MM.1S (cell line): ENCODE measurements at regions not wholly inside any gene's neighbourhood (a gene's known extent, or its start where the extent isn't known, plus 50 kb on each side); places are given as distances from the start of the nearest gene placed in this dataset.

ENCODE experiments used
- CTCF ChIP-seq: fragments of 300-600 bp; sonication (generic); IDR thresholded peaks from 2 replicates; pipeline ENCODE4 v1.5.1; 2016; ENCODE audit warnings: antibody characterized with exemption, low read length, mixed read lengths
- EZH2 ChIP-seq: fragments of 300-600 bp; sonication (generic); optimal IDR thresholded peaks from 2 replicates; pipeline ENCODE3; 2017; ENCODE audit warnings: low read depth, mild to moderate bottlenecking, antibody characterized with exemption, low read length, mixed read lengths

- TF ChIP-seq CTCF (no peak), EZH2 (no peak)
Measured at GRCh38 chr5:103340717-103341388, 82.3 kb downstream of the MACIR start.
